Kidney (tissue), 13 donors: ENCODE measurements at regions not wholly inside any gene's neighbourhood (a gene's known extent, or its start where the extent isn't known, plus 50 kb on each side); places are given as distances from the start of the nearest gene placed in this dataset.

Source experiments
- DNase-seq, 5 donors: peaks; one replicate each; pipeline ENCODE4 v3.0.0-alpha.2; 2013 to 2020
- FAIRE-seq: peaks from 2 replicates; lab custom pipeline; 2012; peaks lifted over from hg19 to GRCh38; lab: Jason Lieb, UNC
- H3K27ac ChIP-seq, 2 donors: one replicate each; pipeline ENCODE4 v1.7.0; 2013; ENCODE audit warnings: low read depth in 2 of 2, low read length in 2 of 2, inconsistent platforms in 1 of 2
- H3K27me3 ChIP-seq: one replicate; pipeline ENCODE4 v1.7.1; 2013; ENCODE audit warnings: low read length, inconsistent platforms; ENCODE audit not compliant: control insufficient read depth, insufficient read depth
- H3K36me3 ChIP-seq, 3 donors: one replicate each; pipeline versions ENCODE4 v1.7.0 to v1.7.1; 2013; ENCODE audit warnings: low read length in 3 of 3, control low read depth in 1 of 3, inconsistent platforms in 1 of 3; ENCODE audit not compliant: insufficient read depth in 3 of 3, control insufficient read depth in 2 of 3
- H3K4me1 ChIP-seq, 3 donors: one replicate each; pipeline versions ENCODE4 v1.7.0 to v1.7.1; 2013; ENCODE audit warnings: low read length in 3 of 3, inconsistent platforms in 1 of 3, low read depth in 1 of 3; ENCODE audit not compliant: control insufficient read depth in 2 of 3, insufficient read depth in 2 of 3
- H3K4me3 ChIP-seq, 3 donors: one replicate each; pipeline versions ENCODE4 v1.7.0 to v1.8.1; 2013; ENCODE audit warnings: low read length in 3 of 3, control low read depth in 1 of 3, inconsistent platforms in 1 of 3
- H3K9ac ChIP-seq, 3 donors: one replicate each; pipeline versions ENCODE4 v1.7.0 to v1.7.1; 2013; ENCODE audit warnings: low read length in 3 of 3, control low read depth in 1 of 3, inconsistent platforms in 1 of 3
- H3K9me3 ChIP-seq, 3 donors: one replicate each; pipeline versions ENCODE4 v1.7.0 to v1.7.1; 2013; ENCODE audit warnings: low read length in 3 of 3, control low read depth in 1 of 3, inconsistent platforms in 1 of 3; ENCODE audit not compliant: control insufficient read depth in 2 of 3, insufficient read depth in 1 of 3
- CTCF ChIP-seq: IDR thresholded peaks from 3 replicates; pipeline ENCODE4 v1.5.1; 2012; ENCODE audit warnings: mild to moderate bottlenecking, moderate library complexity, borderline replicate concordance; ENCODE audit not compliant: insufficient read depth; ENCODE audit errors: extremely low read depth
- intact Hi-C: fragments of 100-400 bp; cut with DNase I; formaldehyde crosslinking; loops from one replicate; pipeline ENCODE4 v1.11.1; 2022
- donor health status: control.
- donor health status: control.
- donor health status: control.
- donor health status: control.
- donor health status: control.
- donor health status: DM: yes; HTN: yes; CAD: no.
- donor health status: Normal renal cell carcinoma (clear cell type).

DNA sequence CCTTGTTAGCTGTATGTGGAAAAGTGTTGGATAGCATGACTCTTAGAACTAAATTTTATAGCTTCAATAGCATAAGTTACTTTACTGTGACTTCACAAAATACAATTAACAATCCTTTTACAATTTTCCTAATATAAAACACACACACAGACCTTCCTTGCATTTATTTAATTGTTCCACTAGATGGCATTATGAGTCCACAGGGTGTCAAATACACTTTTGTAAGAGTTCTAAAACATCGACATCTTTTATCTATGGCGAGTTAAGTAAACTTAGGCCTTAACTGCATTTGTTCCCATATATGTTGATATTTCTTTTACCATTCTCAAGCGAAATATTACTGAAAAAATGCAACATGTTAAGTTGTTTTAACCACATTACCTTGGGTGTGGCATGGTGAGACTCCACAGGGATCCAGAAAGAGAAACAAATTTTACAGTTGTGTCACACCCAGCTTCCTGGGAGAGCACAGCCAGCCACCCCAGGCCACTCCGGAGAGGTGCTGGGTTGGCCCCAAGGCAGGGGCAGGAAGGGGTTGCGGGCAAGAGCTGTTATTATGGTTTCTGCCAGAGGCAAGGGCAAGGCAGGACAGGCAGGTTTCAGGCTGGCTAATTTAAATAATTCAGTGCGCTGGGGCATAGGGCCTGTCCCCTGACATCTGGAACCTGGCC, 312.4 kb upstream of the MC4R start:
- Histone ChIP-seq H3K4me1 (no peaks in the 10 kb centered on the region), H3K36me3 (no peaks in the 10 kb centered on the region), H3K27ac (no peak overlapping the region), H3K9me3 (no peaks in the 10 kb centered on the region), H3K9ac (no peak overlapping the region), H3K27me3 (no peaks in the 10 kb centered on the region), H3K4me3 (no peak overlapping the region)
- peak; percentile 78 for FAIRE-seq
- intact Hi-C loops: no loop called here
- TF ChIP-seq CTCF: peak; percentile 26
- DNase-seq: peak in 2 of 5 donors; percentile 45 to 56

DNA sequence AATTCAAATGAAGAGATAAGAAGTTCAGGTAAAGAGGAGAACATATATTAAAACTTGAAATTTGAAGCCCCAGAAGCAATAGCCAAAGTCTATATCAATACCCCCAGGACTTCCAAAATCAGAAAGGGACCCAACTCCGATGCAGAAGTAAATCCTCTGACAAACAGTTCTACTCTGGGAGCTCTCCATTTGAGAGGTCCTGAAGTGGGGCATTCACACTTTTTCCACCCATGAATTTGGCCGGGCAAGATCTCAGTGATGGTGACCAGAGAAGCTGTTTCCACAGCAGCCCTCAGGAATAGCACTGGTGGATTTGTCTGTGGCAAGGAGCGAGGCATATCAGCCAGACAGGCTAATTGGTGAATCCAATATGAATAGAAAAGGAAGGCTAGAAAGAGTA, 313.6 kb upstream of the MC4R start:
- intact Hi-C loops: no loop called here
- Histone ChIP-seq H3K4me1 (no peaks in the 10 kb centered on the region), H3K4me3 (no peak overlapping the region), H3K9ac (no peak overlapping the region), H3K36me3 (no peaks in the 10 kb centered on the region), H3K27me3 (no peaks in the 10 kb centered on the region), H3K9me3 (no peaks in the 10 kb centered on the region), H3K27ac (no peak overlapping the region)
- DNase-seq (peak in 2 of 5 donors; percentile 14 to 42), FAIRE-seq (no peak)
- no peak for TF ChIP-seq CTCF

- no peaks in the 10 kb centered on the region for H3K9me3 ChIP-seq
- H3K9ac ChIP-seq: no peak overlapping the region
- intact Hi-C loops: no loop called here
- no peaks in the 10 kb centered on the region for H3K4me1 ChIP-seq
- H3K27me3 ChIP-seq: no peaks in the 10 kb centered on the region
- DNase-seq (no peak), FAIRE-seq (no peak)
- H3K4me3 ChIP-seq: no peak overlapping the region
- H3K36me3 ChIP-seq: no peaks in the 10 kb centered on the region
- TF ChIP-seq CTCF: no peak
- no peak overlapping the region for H3K27ac ChIP-seq
These were observed 318.5 kb upstream of the MC4R start for GRCh38 chr18:60691061-60691460.

DNA sequence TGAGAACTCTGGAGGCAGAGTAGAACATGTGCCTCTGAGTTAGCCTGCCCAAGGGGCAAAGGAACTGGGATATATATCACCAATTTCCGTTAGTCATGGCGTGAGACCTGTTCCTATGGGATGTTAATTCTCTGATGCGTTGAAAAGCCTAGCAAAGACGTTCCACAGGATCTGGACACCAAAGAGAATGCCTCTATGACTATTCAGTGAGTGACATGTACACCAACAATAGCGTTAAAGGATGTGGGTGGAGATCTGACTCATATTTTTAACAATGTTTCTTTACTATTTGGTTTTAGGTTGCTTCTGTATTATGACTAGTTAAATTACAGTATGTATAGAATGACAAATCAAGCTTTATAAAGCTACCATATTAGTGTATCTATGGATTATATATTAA, 320.9 kb upstream of the MC4R start:
- H3K36me3 ChIP-seq: no peaks in the 10 kb centered on the region
- no peaks in the 10 kb centered on the region for H3K27me3 ChIP-seq
- intact Hi-C loops: no loop called here
- H3K4me1 ChIP-seq: no peaks in the 10 kb centered on the region
- no peak overlapping the region for H3K9ac ChIP-seq
- no peak for TF ChIP-seq CTCF
- H3K9me3 ChIP-seq: no peaks in the 10 kb centered on the region
- FAIRE-seq (no peak), DNase-seq (no peak)
- no peak overlapping the region for H3K4me3 ChIP-seq
- H3K27ac ChIP-seq: no peak overlapping the region
